ENCODE measurements at regions not wholly inside any gene's neighbourhood (a gene's known extent, or its start where the extent isn't known, plus 50 kb on each side); places are given as distances from the start of the nearest gene placed in this dataset.

- FAIRE-seq (no peak), ATAC-seq (no peak), DNase-seq (ENCODE audit: low read depth, low spot score) (no peak)
- H4K20me1 ChIP-seq (ENCODE audit: control insufficient read depth, insufficient read depth) = no peaks in the 10 kb centered on the region
- CTCF ChIA-PET = no interaction called here
- H3K9me3 ChIP-seq (replicated peaks; ENCODE audit: control insufficient read depth, insufficient read depth, low read length) = no peaks in the 10 kb centered on the region
- H3K4me2 ChIP-seq (ENCODE audit: control insufficient read depth, insufficient read depth) = no peak overlapping the region
- H3K27me3 ChIP-seq (replicated peaks in 1 of 2; ENCODE audit: control insufficient read depth in 2 of 2, insufficient read depth in 2 of 2, low read length in 1 of 2) = no peaks in the 10 kb centered on the region
- no TSS peak for BruUV-seq (replicated peaks)
- H3K4me3 ChIP-seq = no peak overlapping the region
- no peaks in the 10 kb centered on the region for H3K79me2 ChIP-seq (ENCODE audit: control insufficient read depth, insufficient read depth, low read length)
- no peaks in the 10 kb centered on the region for H3K36me3 ChIP-seq (ENCODE audit: control insufficient read depth in 2 of 2, insufficient read depth in 2 of 2, low read length in 1 of 2)
- SMC1A ChIA-PET (ENCODE audit: uncharacterized antibody, unreplicated experiment) = no interaction called here
- POLR2A ChIA-PET = no interaction called here
- no peak overlapping the region for H2AFZ ChIP-seq (ENCODE audit: control insufficient read depth, low read depth, low read length)
- H3K9ac ChIP-seq (ENCODE audit: control insufficient read depth, insufficient read depth, low read length) = no peak overlapping the region
- intact Hi-C loops (cut with micrococcal nuclease; ENCODE audit: unreplicated experiment) (no loop called here), in situ Hi-C loops (cut with MboI) (no loop called here)
- RAD21 ChIA-PET (ENCODE audit: unreplicated experiment) = no interaction called here
- no peak overlapping the region for H3K27ac ChIP-seq (ENCODE audit: control insufficient read depth, insufficient read depth)
- WGBS (ENCODE audit: insufficient coverage, insufficient replicate concordance, low lambda C conversion rate, missing lambda C conversion rate) = 29% methylated on average over 1 of the region's 1 CpG
- TF ChIP-seq MTA3 (IDR thresholded peaks at IDR 0.05; ENCODE audit: borderline replicate concordance, low read length) (no peak), ZNF622 (IDR thresholded peaks at IDR 0.05) (no peak), NFXL1 (IDR thresholded peaks at IDR 0.05; ENCODE audit: borderline replicate concordance) (no peak), RFX5 (IDR thresholded peaks at IDR 0.05; ENCODE audit: low read depth, low read length) (no peak), ZZZ3 (IDR thresholded peaks at IDR 0.05; ENCODE audit: control insufficient read depth, insufficient read length, low read depth) (no peak), MEF2B (IDR thresholded peaks at IDR 0.05; ENCODE audit: partially characterized antibody, poor library complexity, severe bottlenecking) (no peak), CREB1 (IDR thresholded peaks at IDR 0.05; ENCODE audit: low read depth) (no peak), HDAC2 (IDR thresholded peaks at IDR 0.05) (no peak), SUPT20H (IDR thresholded peaks at IDR 0.05; ENCODE audit: borderline replicate concordance, control insufficient read depth, low read depth, low read length) (no peak), NBN (IDR thresholded peaks at IDR 0.05) (no peak), E2F8 (IDR thresholded peaks at IDR 0.05; ENCODE audit: low read depth, partially characterized antibody) (no peak), SMC3 (IDR thresholded peaks at IDR 0.05; ENCODE audit: borderline replicate concordance, low read length) (no peak), TBL1XR1 (IDR thresholded peaks at IDR 0.05; ENCODE audit: low read depth, low read length) (no peak), NFYA (IDR thresholded peaks at IDR 0.05; ENCODE audit: borderline replicate concordance, low read depth, low read length) (no peak), BACH1 (IDR thresholded peaks at IDR 0.05; ENCODE audit: borderline replicate concordance) (no peak), LARP7 (IDR thresholded peaks at IDR 0.05) (no peak), HSF1 (IDR thresholded peaks at IDR 0.05; ENCODE audit: low read depth, low read length) (no peak), CEBPB (IDR thresholded peaks at IDR 0.05; ENCODE audit: borderline replicate concordance in 1 of 2, low read depth in 2 of 2, low read length in 2 of 2) (no peak), ZNF207 (IDR thresholded peaks at IDR 0.05; ENCODE audit: borderline replicate concordance) (no peak)
- TF ChIP-seq, protein P1, sequence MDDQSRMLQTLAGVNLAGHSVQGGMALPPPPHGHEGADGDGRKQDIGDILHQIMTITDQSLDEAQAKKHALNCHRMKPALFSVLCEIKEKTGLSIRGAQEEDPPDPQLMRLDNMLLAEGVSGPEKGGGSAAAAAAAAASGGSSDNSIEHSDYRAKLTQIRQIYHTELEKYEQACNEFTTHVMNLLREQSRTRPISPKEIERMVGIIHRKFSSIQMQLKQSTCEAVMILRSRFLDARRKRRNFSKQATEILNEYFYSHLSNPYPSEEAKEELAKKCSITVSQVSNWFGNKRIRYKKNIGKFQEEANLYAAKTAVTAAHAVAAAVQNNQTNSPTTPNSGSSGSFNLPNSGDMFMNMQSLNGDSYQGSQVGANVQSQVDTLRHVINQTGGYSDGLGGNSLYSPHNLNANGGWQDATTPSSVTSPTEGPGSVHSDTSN (IDR thresholded peaks at IDR 0.05; ENCODE audit: insufficient replicate concordance, low read depth, low read length) = no peak
- no peaks in the 10 kb centered on the region for H3K4me1 ChIP-seq (ENCODE audit: control insufficient read depth, insufficient read depth, low read length)
These were observed 214.6 kb upstream of the CCNH start for GRCh38 chr5:87627363-87627762.

Data from GM12878 (cell line).